GM18870 (cell line): ENCODE measurements at regions not wholly inside any gene's neighbourhood (a gene's known extent, or its start where the extent isn't known, plus 50 kb on each side); places are given as distances from the start of the nearest gene placed in this dataset.
"Not testable (repeated sequence)": the region's sequence is repeated elsewhere in the genome, so short reads cannot be mapped to it uniquely, and the experiment has no call there.

Experiments
- ATAC-seq: cut with Tn5 transposase; IDR thresholded peaks from one replicate; pipeline ENCODE4 v1.9.1; 2021; ENCODE audit warnings: moderate library complexity; ENCODE audit not compliant: unreplicated experiment

- ATAC-seq: no peak
These were observed 901.0 kb downstream of the BRD1 start for GRCh38 chr22:48926643-48927042.

- no peak for ATAC-seq
These were observed 901.5 kb downstream of the BRD1 start for GRCh38 chr22:48926136-48926535.

GRCh38 chr22:48925450-48925849 lies 902.2 kb downstream of the BRD1 start:
- no peak for ATAC-seq

GRCh38 chr22:48923996-48924395 lies 903.7 kb downstream of the BRD1 start:
- no peak for ATAC-seq

GRCh38 chr22:48923165-48923865 lies 904.4 kb downstream of the BRD1 start:
- ATAC-seq: no peak

GRCh38 chr22:48921411-48921903 lies 906.2 kb downstream of the BRD1 start:
- no peak for ATAC-seq

- no peak for ATAC-seq
These were observed 906.9 kb downstream of the BRD1 start for GRCh38 chr22:48920776-48921241.

GRCh38 chr22:48919851-48920589 lies 907.7 kb downstream of the BRD1 start:
- no peak for ATAC-seq

- no peak for ATAC-seq
These were observed 908.5 kb downstream of the BRD1 start for GRCh38 chr22:48919187-48919590.

GRCh38 chr22:48918585-48919186 lies 909.0 kb downstream of the BRD1 start:
- ATAC-seq: no peak

- not testable (repeated sequence) for ATAC-seq
These were observed 915.2 kb downstream of the BRD1 start for GRCh38 chr22:48912356-48913066.

- ATAC-seq: not testable (repeated sequence)
These were observed 916.0 kb downstream of the BRD1 start for GRCh38 chr22:48911647-48912046.

- not testable (repeated sequence) for ATAC-seq
These were observed 916.6 kb downstream of the BRD1 start for GRCh38 chr22:48911067-48911466.

- no peak for ATAC-seq
These were observed 919.1 kb downstream of the BRD1 start for GRCh38 chr22:48908547-48908946.

GRCh38 chr22:48907591-48907990 lies 920.1 kb downstream of the BRD1 start:
- no peak for ATAC-seq

GRCh38 chr22:48906216-48906835 lies 921.3 kb downstream of the BRD1 start:
- no peak for ATAC-seq

GRCh38 chr22:48905206-48905975 lies 922.3 kb downstream of the BRD1 start:
- ATAC-seq: no peak

- no peak for ATAC-seq
These were observed 924.6 kb downstream of the BRD1 start for GRCh38 chr22:48902983-48903650.
